Calu3 (cell line): ENCODE measurements at regions not wholly inside any gene's neighbourhood (a gene's known extent, or its start where the extent isn't known, plus 50 kb on each side); places are given as distances from the start of the nearest gene placed in this dataset.

ENCODE experiments used
- BruUV-seq: library from RNA; stranded (reverse); fragments of 400-500 nt; replicated peaks from 2 replicates; lab custom pipeline; 2021; lab: Mats Ljungman, UMichigan
- CTCF ChIA-PET: fragments of 300-600 bp; sonication (Branson Sonifier 250); formaldehyde crosslinking; loops from one replicate; lab custom pipeline; 2022; ENCODE audit warnings: antibody characterized with exemption; lab: Charles Lee
- DNase-seq: peaks from one replicate; pipeline ENCODE4 v3.0.0; 2022
- H3K27ac Mint-ChIP-seq: one replicate; pipeline ENCODE4 v1.8.0; 2022; ENCODE audit warnings: mixed read lengths; ENCODE audit not compliant: unreplicated experiment
- H3K27me3 Mint-ChIP-seq: one replicate; pipeline ENCODE4 v1.8.0; 2022; ENCODE audit warnings: mixed read lengths; ENCODE audit not compliant: unreplicated experiment
- H3K36me3 Mint-ChIP-seq: one replicate; pipeline ENCODE4 v1.8.0; 2022; ENCODE audit warnings: mild to moderate bottlenecking, moderate library complexity, mixed read lengths; ENCODE audit not compliant: insufficient read depth, unreplicated experiment
- H3K4me1 Mint-ChIP-seq: one replicate; pipeline ENCODE4 v1.8.0; 2022; ENCODE audit warnings: mild to moderate bottlenecking, low read depth, mixed read lengths; ENCODE audit not compliant: unreplicated experiment
- H3K4me3 Mint-ChIP-seq: one replicate; pipeline ENCODE4 v1.8.0; 2022; ENCODE audit warnings: mild to moderate bottlenecking, low read depth, moderate library complexity, mixed read lengths; ENCODE audit not compliant: unreplicated experiment
- H3K9me3 Mint-ChIP-seq: one replicate; pipeline ENCODE4 v1.8.0; 2022; ENCODE audit warnings: low read depth, mixed read lengths; ENCODE audit not compliant: unreplicated experiment
- intact Hi-C: fragments of 100-400 bp; cut with micrococcal nuclease; formaldehyde crosslinking; loops from one replicate; pipeline ENCODE4 v1.10.0; 2022; ENCODE audit not compliant: unreplicated experiment
- TF ChIP-seq, protein P1 (sequence below): fragments of 200-600 bp; IDR thresholded peaks from one replicate; pipeline ENCODE4 v1.8.0; 2022; ENCODE audit warnings: antibody characterized with exemption; ENCODE audit not compliant: unreplicated experiment

DNA sequence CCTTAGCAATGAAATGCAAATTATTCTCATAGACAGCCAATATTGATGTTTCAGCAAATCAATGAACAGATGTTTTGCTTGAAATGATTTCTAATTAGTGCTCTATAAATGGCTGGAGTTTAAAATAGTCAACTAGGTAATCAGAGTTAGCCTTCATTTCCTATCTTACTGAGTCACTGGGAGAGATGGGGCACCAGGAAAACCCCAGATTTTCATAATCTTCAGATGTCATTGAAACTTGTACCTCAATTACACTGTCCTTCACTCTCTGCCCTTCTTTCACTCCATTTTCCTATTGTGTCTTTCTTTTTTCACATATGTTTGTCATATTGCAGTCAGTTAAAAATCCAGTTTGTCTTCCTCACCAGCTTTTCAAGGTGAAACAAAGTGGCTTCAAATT, 92.7 kb downstream of the C12orf75 start:
- no peaks in the 10 kb centered on the region for H3K36me3 Mint-ChIP-seq
- H3K27me3 Mint-ChIP-seq: no peaks in the 10 kb centered on the region
- DNase-seq: no peak
- H3K4me3 Mint-ChIP-seq: no peak overlapping the region
- H3K9me3 Mint-ChIP-seq: no peaks in the 10 kb centered on the region
- H3K27ac Mint-ChIP-seq: no peak overlapping the region
- peaks cover 20% of the 10 kb centered on the region for H3K4me1 Mint-ChIP-seq
- intact Hi-C loops: loop anchor here (10.0 kb wide), 1 partner anchor 612 kb away; no protein-coding TSS in a partner anchor
- CTCF ChIA-PET: no interaction called here
- BruUV-seq: no TSS peak
- TF ChIP-seq, protein P1, sequence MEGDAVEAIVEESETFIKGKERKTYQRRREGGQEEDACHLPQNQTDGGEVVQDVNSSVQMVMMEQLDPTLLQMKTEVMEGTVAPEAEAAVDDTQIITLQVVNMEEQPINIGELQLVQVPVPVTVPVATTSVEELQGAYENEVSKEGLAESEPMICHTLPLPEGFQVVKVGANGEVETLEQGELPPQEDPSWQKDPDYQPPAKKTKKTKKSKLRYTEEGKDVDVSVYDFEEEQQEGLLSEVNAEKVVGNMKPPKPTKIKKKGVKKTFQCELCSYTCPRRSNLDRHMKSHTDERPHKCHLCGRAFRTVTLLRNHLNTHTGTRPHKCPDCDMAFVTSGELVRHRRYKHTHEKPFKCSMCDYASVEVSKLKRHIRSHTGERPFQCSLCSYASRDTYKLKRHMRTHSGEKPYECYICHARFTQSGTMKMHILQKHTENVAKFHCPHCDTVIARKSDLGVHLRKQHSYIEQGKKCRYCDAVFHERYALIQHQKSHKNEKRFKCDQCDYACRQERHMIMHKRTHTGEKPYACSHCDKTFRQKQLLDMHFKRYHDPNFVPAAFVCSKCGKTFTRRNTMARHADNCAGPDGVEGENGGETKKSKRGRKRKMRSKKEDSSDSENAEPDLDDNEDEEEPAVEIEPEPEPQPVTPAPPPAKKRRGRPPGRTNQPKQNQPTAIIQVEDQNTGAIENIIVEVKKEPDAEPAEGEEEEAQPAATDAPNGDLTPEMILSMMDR: no peak

DNA sequence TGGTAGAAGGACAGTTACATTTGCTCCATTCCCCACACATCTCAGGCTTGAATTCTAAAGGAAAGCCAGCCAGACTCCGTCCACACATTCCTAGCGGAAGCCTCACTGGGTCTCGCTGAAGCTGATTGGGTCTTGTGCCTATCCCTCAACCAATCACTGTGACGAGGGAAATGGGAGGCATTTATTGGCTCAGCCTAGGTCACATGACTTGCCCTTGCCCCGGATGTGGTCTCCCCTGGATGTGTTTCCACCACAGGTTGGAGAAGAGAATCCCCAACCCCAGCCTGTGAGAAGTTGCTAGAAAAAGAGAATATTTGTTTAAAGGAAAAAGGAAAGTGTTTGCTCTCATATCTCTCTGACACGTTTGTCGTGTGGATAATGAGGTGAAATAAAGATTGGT, 93.4 kb downstream of the C12orf75 start:
- peaks cover 14% of the 10 kb centered on the region for H3K4me1 Mint-ChIP-seq
- H3K4me3 Mint-ChIP-seq: no peak overlapping the region
- DNase-seq: no peak
- no peaks in the 10 kb centered on the region for H3K36me3 Mint-ChIP-seq
- no TSS peak for BruUV-seq
- CTCF ChIA-PET: no interaction called here
- H3K27me3 Mint-ChIP-seq: no peaks in the 10 kb centered on the region
- intact Hi-C loops: loop anchor here (10.0 kb wide), 1 partner anchor 611 kb away; no protein-coding TSS in a partner anchor
- H3K27ac Mint-ChIP-seq: no peak overlapping the region
- TF ChIP-seq, protein P1: no peak
- H3K9me3 Mint-ChIP-seq: no peaks in the 10 kb centered on the region

DNA sequence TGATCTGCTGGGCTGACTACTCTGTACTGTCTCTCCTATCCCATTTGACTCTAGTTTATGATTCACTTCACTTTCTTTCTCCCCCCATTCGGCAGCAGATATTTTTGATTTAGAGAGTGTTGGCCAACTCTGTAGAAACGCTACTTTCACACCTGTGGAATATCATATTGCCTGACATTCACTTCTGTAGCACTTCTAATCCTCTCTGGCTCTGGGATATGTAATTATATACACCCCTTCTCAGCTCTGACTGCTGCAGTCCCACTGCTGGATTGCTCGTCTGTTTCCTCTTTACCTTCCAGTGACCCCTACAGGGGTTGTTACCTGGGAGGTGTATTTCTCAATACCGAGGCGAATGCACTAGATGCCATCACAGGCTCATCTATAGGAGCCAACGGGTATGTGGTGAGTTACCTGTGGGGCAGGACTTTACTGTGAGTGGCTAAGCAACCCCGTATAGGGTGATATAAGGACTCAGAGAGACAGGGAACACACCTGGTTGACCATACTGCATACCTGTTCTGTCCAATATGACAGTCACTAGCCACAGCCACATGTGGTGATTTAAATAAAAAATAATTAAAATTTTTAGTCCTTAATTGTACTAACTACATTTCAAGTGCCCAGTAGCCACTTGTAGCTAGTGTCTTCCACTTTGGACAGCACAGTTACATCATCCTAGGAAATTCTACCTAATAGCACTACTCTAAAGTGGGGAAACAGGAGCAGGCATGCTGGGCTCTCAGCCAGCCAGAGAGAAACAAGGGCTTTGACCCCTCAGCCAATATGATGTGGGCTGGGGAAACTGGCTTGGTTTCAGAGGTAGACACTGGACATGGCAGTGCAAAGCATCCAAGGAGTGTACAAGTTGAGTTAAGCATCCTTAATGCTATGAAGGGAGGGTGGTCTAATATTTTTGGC, 95.0 kb downstream of the C12orf75 start:
- no peak overlapping the region for H3K4me3 Mint-ChIP-seq
- CTCF ChIA-PET: interaction anchor here (0.9 kb wide), 1 partner anchor 723 kb away, joined by 3 read pairs; no protein-coding TSS in a partner anchor
- H3K9me3 Mint-ChIP-seq: no peaks in the 10 kb centered on the region
- H3K27ac Mint-ChIP-seq: no peak overlapping the region
- intact Hi-C loops: loop anchor here (10.0 kb wide), 1 partner anchor 609 kb away; no protein-coding TSS in a partner anchor
- TF ChIP-seq, protein P1: no peak
- no TSS peak for BruUV-seq
- no peaks in the 10 kb centered on the region for H3K36me3 Mint-ChIP-seq
- peaks cover 14% of the 10 kb centered on the region for H3K4me1 Mint-ChIP-seq
- no peaks in the 10 kb centered on the region for H3K27me3 Mint-ChIP-seq
- peak; percentile 17 for DNase-seq

GRCh38 chr12:105426766-105427165, 96.3 kb downstream of the C12orf75 start:
- Mint-ChIP-seq H3K4me3 (no peak overlapping the region), H3K27me3 (no peaks in the 10 kb centered on the region), H3K9me3 (no peaks in the 10 kb centered on the region), H3K36me3 (no peaks in the 10 kb centered on the region), H3K27ac (no peak overlapping the region), H3K4me1 (peaks cover 14% of the 10 kb centered on the region)
- TF ChIP-seq, protein P1: no peak
- CTCF ChIA-PET: interaction anchor here (0.6 kb wide), 2 partner anchors 18 to 281 kb away, joined by 3 to 5 read pairs; no protein-coding TSS in a partner anchor
- no TSS peak for BruUV-seq
- intact Hi-C loops: loop anchor here (10.0 kb wide), 1 partner anchor 608 kb away; no protein-coding TSS in a partner anchor
- no peak for DNase-seq
